PC-3 (cell line): ENCODE measurements at regions not wholly inside any gene's neighbourhood (a gene's known extent, or its start where the extent isn't known, plus 50 kb on each side); places are given as distances from the start of the nearest gene placed in this dataset.
"Not testable (repeated sequence)": the region's sequence is repeated elsewhere in the genome, so short reads cannot be mapped to it uniquely, and the experiment has no call there.

Experiments used
- CTCF ChIP-seq: fragments of 300-600 bp; sonication (generic); conservative IDR thresholded peaks from 2 replicates; pipeline ENCODE4 v1.5.1; 2017; ENCODE audit warnings: antibody characterized with exemption, low read depth, mild to moderate bottlenecking, low read length
- EZH2 ChIP-seq: fragments of 300-600 bp; sonication (generic); IDR thresholded peaks from one replicate; pipeline ENCODE4 v1.6.1; 2017; ENCODE audit warnings: antibody characterized with exemption, mild to moderate bottlenecking, low read length; ENCODE audit not compliant: unreplicated experiment
- EZH2phosphoT487 ChIP-seq: fragments of 300-600 bp; sonication (generic); IDR thresholded peaks from 2 replicates; pipeline ENCODE4 v1.6.1; 2018; ENCODE audit warnings: mild to moderate bottlenecking, antibody characterized with exemption, low read length, borderline replicate concordance

GRCh38 chr13:52234928-52235327 is 75.5 kb upstream of the NEK3 start:
- TF ChIP-seq CTCF, EZH2, EZH2phosphoT487: not testable (repeated sequence)
